SJCRH30 (cell line): ENCODE measurements at regions not wholly inside any gene's neighbourhood (a gene's known extent, or its start where the extent isn't known, plus 50 kb on each side); places are given as distances from the start of the nearest gene placed in this dataset.
"Not testable (repeated sequence)": the region's sequence is repeated elsewhere in the genome, so short reads cannot be mapped to it uniquely, and the experiment has no call there.

Experiments used
- DNase-seq, 2 experiments: peaks; one replicate each; pipeline ENCODE4 v3.0.0-alpha.2; 2015 to 2020
- H3K27ac ChIP-seq: fragments of 250-450 bp; sonication (Bioruptor Pico); 2 replicates; pipeline ENCODE4 v1.5.1; 2020; ENCODE audit warnings: mild to moderate bottlenecking, moderate library complexity
- H3K27me3 ChIP-seq: fragments of 250-450 bp; sonication (Bioruptor Pico); 2 replicates; pipeline ENCODE4 v1.5.1; 2020; ENCODE audit warnings: mild to moderate bottlenecking, moderate library complexity
- H3K36me3 ChIP-seq: fragments of 250-450 bp; sonication (Bioruptor Pico); 2 replicates; pipeline ENCODE4 v1.5.1; 2020; ENCODE audit warnings: mild to moderate bottlenecking, moderate library complexity
- H3K4me1 ChIP-seq: fragments of 250-450 bp; sonication (Bioruptor Pico); 2 replicates; pipeline ENCODE4 v1.5.1; 2020; ENCODE audit warnings: mild to moderate bottlenecking, moderate library complexity
- H3K4me3 ChIP-seq: fragments of 250-450 bp; sonication (Bioruptor Pico); 2 replicates; pipeline ENCODE4 v1.5.1; 2020; ENCODE audit warnings: mild to moderate bottlenecking, moderate library complexity
- H3K9me3 ChIP-seq: fragments of 250-450 bp; sonication (Bioruptor Pico); replicated peaks from 2 replicates; pipeline ENCODE4 v1.5.1; 2020; ENCODE audit warnings: mild to moderate bottlenecking, moderate library complexity

- H3K4me1 ChIP-seq, H3K27me3 ChIP-seq, DNase-seq, H3K27ac ChIP-seq, H3K4me3 ChIP-seq, H3K36me3 ChIP-seq, H3K9me3 ChIP-seq: not testable (repeated sequence)
Observed at GRCh38 chr1:143816369-143816768, 155.4 kb downstream of the FAM72C start.

- not testable (repeated sequence) for H3K4me3 ChIP-seq, H3K27me3 ChIP-seq, H3K4me1 ChIP-seq, H3K9me3 ChIP-seq, H3K36me3 ChIP-seq, H3K27ac ChIP-seq, DNase-seq
Observed at GRCh38 chr1:143805374-143805773, 166.4 kb downstream of the FAM72C start.

- not testable (repeated sequence) for DNase-seq
Observed at GRCh38 chr1:143804707-143805356, 167.0 kb downstream of the FAM72C start.

GRCh38 chr1:143803927-143804411 is 167.8 kb downstream of the FAM72C start:
- H3K4me1 ChIP-seq, H3K36me3 ChIP-seq, H3K27ac ChIP-seq, H3K9me3 ChIP-seq, H3K27me3 ChIP-seq: not testable (repeated sequence)
- DNase-seq, result peak; percentile 15 to 51
- peak overlapping the region; percentile 64 for H3K4me3 ChIP-seq

More at GRCh38 chr1:143804707-143805356, 167.0 kb downstream of the FAM72C start:
- H3K27me3 ChIP-seq, H3K36me3 ChIP-seq, H3K9me3 ChIP-seq, H3K4me1 ChIP-seq, H3K27ac ChIP-seq: not testable (repeated sequence)
- peak overlapping the region; percentile 46 for H3K4me3 ChIP-seq

GRCh38 chr1:143803095-143803494 is 168.7 kb downstream of the FAM72C start:
- H3K4me3 ChIP-seq, H3K9me3 ChIP-seq, H3K4me1 ChIP-seq, H3K27me3 ChIP-seq, DNase-seq, H3K27ac ChIP-seq, H3K36me3 ChIP-seq: not testable (repeated sequence)

GRCh38 chr1:143799568-143800187 is 172.1 kb downstream of the FAM72C start:
- H3K36me3 ChIP-seq, H3K27me3 ChIP-seq, H3K27ac ChIP-seq, H3K9me3 ChIP-seq, H3K4me1 ChIP-seq, DNase-seq, H3K4me3 ChIP-seq: not testable (repeated sequence)

- H3K4me3 ChIP-seq, H3K4me1 ChIP-seq, H3K9me3 ChIP-seq, H3K27ac ChIP-seq, H3K27me3 ChIP-seq, H3K36me3 ChIP-seq, DNase-seq: not testable (repeated sequence)
Observed at GRCh38 chr1:143796369-143796768, 175.4 kb downstream of the FAM72C start.

- H3K9me3 ChIP-seq, H3K27ac ChIP-seq, H3K4me1 ChIP-seq, H3K27me3 ChIP-seq, H3K4me3 ChIP-seq, DNase-seq, H3K36me3 ChIP-seq: not testable (repeated sequence)
Observed at GRCh38 chr1:143792047-143792937, 179.5 kb downstream of the FAM72C start.

- not testable (repeated sequence) for H3K4me3 ChIP-seq, H3K9me3 ChIP-seq, DNase-seq, H3K27ac ChIP-seq, H3K4me1 ChIP-seq, H3K27me3 ChIP-seq, H3K36me3 ChIP-seq
Observed at GRCh38 chr1:143786381-143786780, 185.4 kb downstream of the FAM72C start.

GRCh38 chr1:143785883-143786282 is 185.9 kb downstream of the FAM72C start:
- not testable (repeated sequence) for H3K27ac ChIP-seq, H3K9me3 ChIP-seq, H3K4me1 ChIP-seq, H3K4me3 ChIP-seq, DNase-seq, H3K27me3 ChIP-seq, H3K36me3 ChIP-seq

GRCh38 chr1:143784239-143784882 is 187.4 kb downstream of the FAM72C start:
- not testable (repeated sequence) for H3K27ac ChIP-seq

GRCh38 chr1:143778178-143778577 is 193.6 kb downstream of the FAM72C start:
- H3K36me3 ChIP-seq, H3K27ac ChIP-seq, H3K9me3 ChIP-seq, DNase-seq, H3K4me3 ChIP-seq, H3K4me1 ChIP-seq, H3K27me3 ChIP-seq: not testable (repeated sequence)

More at GRCh38 chr1:143784239-143784882, 187.4 kb downstream of the FAM72C start:
- not testable (repeated sequence) for H3K27me3 ChIP-seq, H3K4me3 ChIP-seq, DNase-seq, H3K36me3 ChIP-seq, H3K4me1 ChIP-seq, H3K9me3 ChIP-seq

GRCh38 chr1:143764831-143765230 is 207.0 kb downstream of the FAM72C start:
- H3K4me1 ChIP-seq, H3K27me3 ChIP-seq, H3K9me3 ChIP-seq, H3K4me3 ChIP-seq, H3K27ac ChIP-seq, DNase-seq, H3K36me3 ChIP-seq: not testable (repeated sequence)

- H3K4me3 ChIP-seq, H3K27ac ChIP-seq, H3K27me3 ChIP-seq, H3K4me1 ChIP-seq, H3K9me3 ChIP-seq, H3K36me3 ChIP-seq, DNase-seq: not testable (repeated sequence)
Observed at GRCh38 chr1:143760366-143760765, 211.4 kb downstream of the FAM72C start.

- not testable (repeated sequence) for H3K4me3 ChIP-seq, H3K36me3 ChIP-seq, H3K27ac ChIP-seq, DNase-seq, H3K4me1 ChIP-seq, H3K27me3 ChIP-seq, H3K9me3 ChIP-seq
Observed at GRCh38 chr1:143755961-143756360, 215.8 kb downstream of the FAM72C start.
